ENCODE measurements at regions not wholly inside any gene's neighbourhood (a gene's known extent, or its start where the extent isn't known, plus 50 kb on each side); places are given as distances from the start of the nearest gene placed in this dataset.

DNA sequence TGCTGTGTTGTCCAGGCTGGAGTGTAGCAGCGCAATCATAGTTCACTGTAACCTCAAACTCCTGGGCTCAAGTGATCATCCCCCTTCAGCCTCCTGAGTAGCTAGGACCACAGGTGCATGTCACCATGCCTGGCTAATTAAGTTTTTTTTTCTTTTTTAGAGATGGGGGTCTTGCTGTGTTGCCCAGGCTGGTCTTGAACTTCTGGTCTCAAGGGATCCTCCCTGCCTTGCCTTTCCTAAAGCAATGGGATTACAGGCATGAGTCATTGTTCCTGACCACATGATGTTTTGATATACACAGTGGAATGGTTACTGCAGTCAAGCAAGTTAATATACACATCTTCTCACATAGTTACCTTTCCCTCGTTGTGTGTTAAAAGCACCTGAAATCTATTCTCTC, 140.3 kb downstream of the GPR85 start:
- TF ChIP-seq SP1 (IDR thresholded peaks at IDR 0.05; ENCODE audit: low read depth) (no peak), EGR1 (IDR thresholded peaks at IDR 0.05; ENCODE audit: low read depth) (no peak), POLR2AphosphoS5 (IDR thresholded peaks at IDR 0.05; ENCODE audit: low read depth, low read length) (no peak), ATF3 (IDR thresholded peaks at IDR 0.05) (no peak), MAX (IDR thresholded peaks at IDR 0.05) (no peak), ZBTB33 (IDR thresholded peaks at IDR 0.05; ENCODE audit: extremely low read depth, insufficient replicate concordance, low read length) (no peak), CTCF (IDR thresholded peaks at IDR 0.05 in 2 of 3, conservative IDR thresholded peaks at IDR 0.05 in 1 of 3; ENCODE audit: borderline replicate concordance in 1 of 3, insufficient read depth in 1 of 3, low read depth in 2 of 3, low read length in 2 of 3) (no peak), ELF1 (IDR thresholded peaks at IDR 0.05; ENCODE audit: borderline replicate concordance, low read depth) (no peak), EZH2phosphoT487 (IDR thresholded peaks at IDR 0.05; ENCODE audit: borderline replicate concordance) (no peak), ZNF274 (IDR thresholded peaks at IDR 0.05; ENCODE audit: low read depth, low read length) (no peak), YY1 (IDR thresholded peaks at IDR 0.05; ENCODE audit: extremely low read depth, insufficient replicate concordance, low read depth, low read length) (no peak), CBX3 (IDR thresholded peaks at IDR 0.05; ENCODE audit: low read depth) (no peak), EZH2 (IDR thresholded peaks at IDR 0.05) (no peak), CEBPB (IDR thresholded peaks at IDR 0.05; ENCODE audit: low read depth) (no peak), POLR2A (IDR thresholded peaks at IDR 0.05; ENCODE audit: borderline replicate concordance, extremely low read depth, insufficient read depth, insufficient read length) (no peak), JUND (IDR thresholded peaks at IDR 0.05) (no peak), ZFX (IDR thresholded peaks at IDR 0.05) (no peak), RAD21 (IDR thresholded peaks at IDR 0.05; ENCODE audit: low read depth) (no peak)
- no peaks in the 10 kb centered on the region for H3K79me2 ChIP-seq (ENCODE audit: insufficient read depth, low read length)
- H3K27me3 ChIP-seq (ENCODE audit: insufficient read depth, low read length): no peaks in the 10 kb centered on the region
- DNase-seq (ENCODE audit: low read depth, low spot score) (no peak), ATAC-seq (no peak)
- no TSS peak for BruUV-seq (replicated peaks)
- H3K4me2 ChIP-seq (ENCODE audit: low read length): no peak overlapping the region
- H2AFZ ChIP-seq (ENCODE audit: low read depth, low read length, poor library complexity, severe bottlenecking): no peak overlapping the region
- no peak overlapping the region for H3K27ac ChIP-seq (ENCODE audit: low read depth, low read length)
- H3K36me3 ChIP-seq (ENCODE audit: control insufficient read depth in 1 of 2, insufficient read depth in 2 of 2, low read length in 2 of 2): no peaks in the 10 kb centered on the region
- intact Hi-C loops (cut with micrococcal nuclease): no loop called here
- no peak overlapping the region for H3K9ac ChIP-seq (ENCODE audit: low read length)
- RAD21 ChIA-PET (ENCODE audit: low non-redundant PET in 1 of 2, low total read pairs in 2 of 2, uncharacterized antibody in 2 of 2, unreplicated experiment in 2 of 2): no interaction called here
- CTCF ChIA-PET: no interaction called here
- no peaks in the 10 kb centered on the region for H3K4me1 ChIP-seq (ENCODE audit: control insufficient read depth in 1 of 2, insufficient read depth in 2 of 2, low read length in 2 of 2)
- H3K9me3 ChIP-seq (ENCODE audit: control insufficient read depth in 1 of 2, insufficient read depth in 1 of 2, low read depth in 1 of 2, low read length in 2 of 2): no peaks in the 10 kb centered on the region
- no peak overlapping the region for H3K4me3 ChIP-seq (replicated peaks in 1 of 2; ENCODE audit: low read depth in 1 of 2, low read length in 2 of 2)
- POLR2A ChIA-PET: no interaction called here
- H3K9me2 ChIP-seq (ENCODE audit: insufficient read depth): no peaks in the 10 kb centered on the region
- no peaks in the 10 kb centered on the region for H4K20me1 ChIP-seq (ENCODE audit: insufficient read depth)
